ENCODE measurements at regions not wholly inside any gene's neighbourhood (a gene's known extent, or its start where the extent isn't known, plus 50 kb on each side); places are given as distances from the start of the nearest gene placed in this dataset.

- Mint-ChIP-seq H3K27me3 (ENCODE audit: low read depth in 3 of 3) (no peaks in the 10 kb centered on the region), H3K4me1 (peaks cover 17% of the 10 kb centered on the region), H3K9me3 (peaks cover 0 to 8% (median 0%) of the 10 kb centered on the region in 7 donors), H3K4me3 (no peak overlapping the region), H3K27ac (no peak overlapping the region), H3K36me3 (no peaks in the 10 kb centered on the region)
- Histone ChIP-seq H2AFZ (ENCODE audit: insufficient read depth, low read depth, low read length, poor library complexity, severe bottlenecking) (no peak overlapping the region), H3K27ac (ENCODE audit: low read depth in 1 of 2, low read length in 2 of 2) (no peak overlapping the region), H3K9me3 (replicated peaks in 1 of 2; ENCODE audit: control insufficient read depth in 1 of 2, insufficient read depth in 1 of 2, low read length in 2 of 2) (no peaks in the 10 kb centered on the region), H3K79me2 (ENCODE audit: insufficient read depth, low read length) (no peaks in the 10 kb centered on the region), H4K20me1 (ENCODE audit: insufficient read depth, low read length) (no peaks in the 10 kb centered on the region), H3K4me3 (replicated peaks in 1 of 3; ENCODE audit: low read depth in 2 of 3, low read length in 3 of 3) (no peak overlapping the region), H3K4me1 (ENCODE audit: control insufficient read depth in 1 of 2, insufficient read depth in 2 of 2, low read length in 2 of 2) (peaks cover 16 to 17% of the 10 kb centered on the region in 2 donors), H3K9ac (ENCODE audit: insufficient read depth, low read length, poor library complexity, severe bottlenecking) (no peak overlapping the region), H3K27me3 (ENCODE audit: control insufficient read depth in 2 of 2, insufficient read depth in 2 of 2, low read length in 2 of 2) (no peaks in the 10 kb centered on the region), H3K4me2 (replicated peaks; ENCODE audit: extremely low read depth, low read length, poor library complexity, severe bottlenecking) (no peak overlapping the region), H3K36me3 (replicated peaks in 1 of 2; ENCODE audit: control insufficient read depth in 1 of 2, insufficient read depth in 2 of 2, low read length in 2 of 2) (no peaks in the 10 kb centered on the region)
- intact Hi-C loops (cut with micrococcal nuclease): no loop called here
- WGBS (ENCODE audit: insufficient coverage): no CpG with 5 or more reads among the region's 3 CpGs
- DNase-seq: no peak
- no peak for TF ChIP-seq CTCF (IDR thresholded peaks at IDR 0.05)
These were observed 277.6 kb downstream of the ZEB2 start for GRCh38 chr2:144242311-144242710.

- TF ChIP-seq CTCF (IDR thresholded peaks at IDR 0.05): no peak
- Histone ChIP-seq H4K20me1 (ENCODE audit: insufficient read depth, low read length) (no peaks in the 10 kb centered on the region), H3K4me2 (replicated peaks; ENCODE audit: extremely low read depth, low read length, poor library complexity, severe bottlenecking) (no peak overlapping the region), H3K79me2 (ENCODE audit: insufficient read depth, low read length) (no peaks in the 10 kb centered on the region), H3K27ac (ENCODE audit: low read depth in 1 of 2, low read length in 2 of 2) (no peak overlapping the region), H3K9me3 (replicated peaks in 1 of 2; ENCODE audit: control insufficient read depth in 1 of 2, insufficient read depth in 1 of 2, low read length in 2 of 2) (no peaks in the 10 kb centered on the region), H3K4me1 (ENCODE audit: control insufficient read depth in 1 of 2, insufficient read depth in 2 of 2, low read length in 2 of 2) (peaks cover 19 to 22% of the 10 kb centered on the region in 2 donors), H3K27me3 (ENCODE audit: control insufficient read depth in 2 of 2, insufficient read depth in 2 of 2, low read length in 2 of 2) (no peaks in the 10 kb centered on the region), H3K4me3 (replicated peaks in 1 of 3; ENCODE audit: low read depth in 2 of 3, low read length in 3 of 3) (no peak overlapping the region), H2AFZ (ENCODE audit: insufficient read depth, low read depth, low read length, poor library complexity, severe bottlenecking) (no peak overlapping the region), H3K9ac (ENCODE audit: insufficient read depth, low read length, poor library complexity, severe bottlenecking) (no peak overlapping the region), H3K36me3 (replicated peaks in 1 of 2; ENCODE audit: control insufficient read depth in 1 of 2, insufficient read depth in 2 of 2, low read length in 2 of 2) (no peaks in the 10 kb centered on the region)
- no peak for DNase-seq
- H3K27me3 Mint-ChIP-seq (ENCODE audit: low read depth in 3 of 3): no peaks in the 10 kb centered on the region
- H3K4me1 Mint-ChIP-seq: peaks cover 22% of the 10 kb centered on the region
- H3K36me3 Mint-ChIP-seq: no peaks in the 10 kb centered on the region
- H3K27ac Mint-ChIP-seq: no peak overlapping the region
- no peak overlapping the region for H3K4me3 Mint-ChIP-seq
- peaks cover 0 to 8% (median 0%) of the 10 kb centered on the region in 7 donors for H3K9me3 Mint-ChIP-seq
- intact Hi-C loops (cut with micrococcal nuclease): no loop called here
- WGBS (ENCODE audit: insufficient coverage): no CpG with 5 or more reads among the region's 1 CpG
These were observed 278.1 kb downstream of the ZEB2 start for GRCh38 chr2:144241801-144242200.

Data from CD14-positive monocyte (primary cell).